Peyer's patch (tissue), 4 donors: ENCODE measurements at regions not wholly inside any gene's neighbourhood (a gene's known extent, or its start where the extent isn't known, plus 50 kb on each side); places are given as distances from the start of the nearest gene placed in this dataset.

Source experiments
- DNase-seq, 3 donors: peaks; one replicate each; pipeline ENCODE4 v3.0.0-alpha.2; 2017 to 2019
- H3K27ac ChIP-seq, 4 donors: fragments of 200-600 bp; sonication (generic); one replicate each; pipeline ENCODE4 v1.5.1; 2016 to 2019
- H3K27me3 ChIP-seq, 2 donors: fragments of 200-600 bp; sonication (generic); one replicate each; pipeline ENCODE4 v1.5.1; 2019
- H3K36me3 ChIP-seq, 3 donors: fragments of 200-600 bp; sonication (generic); one replicate each; pipeline ENCODE4 v1.5.1; 2016 to 2019
- H3K4me1 ChIP-seq, 4 donors: fragments of 200-600 bp; sonication (generic); one replicate each; pipeline ENCODE4 v1.5.1; 2016 to 2019
- H3K4me3 ChIP-seq, 4 donors: fragments of 200-600 bp; sonication (generic); 1 replicate in 3 of 4; 2 replicates in 1 of 4; pipeline ENCODE4 v1.5.1; 2016 to 2019; ENCODE audit warnings: mild to moderate bottlenecking in 1 of 4
- H3K9me3 ChIP-seq, 4 donors: fragments of 200-600 bp; sonication (generic); one replicate each; pipeline ENCODE4 v1.5.1; 2016 to 2019; ENCODE audit warnings: mild to moderate bottlenecking in 1 of 4
- POLR2A ChIP-seq, 2 donors: fragments of 450-650 bp; IDR thresholded peaks; one replicate each; pipeline ENCODE4 v1.5.1; 2017; ENCODE audit warnings: antibody characterized with exemption in 2 of 2, mild to moderate bottlenecking in 2 of 2, moderate library complexity in 2 of 2
- TF ChIP-seq, protein P1 (sequence below), 6 experiments: fragments of 450-650 bp in 4 of 6; fragments of 200-600 bp in 2 of 6; sonication (generic) in 1 of 6; IDR thresholded peaks; one replicate each; pipeline ENCODE4 v1.5.1; 2017 to 2019; ENCODE audit warnings: antibody characterized with exemption in 6 of 6, mild to moderate bottlenecking in 3 of 6, moderate library complexity in 1 of 6

DNA sequence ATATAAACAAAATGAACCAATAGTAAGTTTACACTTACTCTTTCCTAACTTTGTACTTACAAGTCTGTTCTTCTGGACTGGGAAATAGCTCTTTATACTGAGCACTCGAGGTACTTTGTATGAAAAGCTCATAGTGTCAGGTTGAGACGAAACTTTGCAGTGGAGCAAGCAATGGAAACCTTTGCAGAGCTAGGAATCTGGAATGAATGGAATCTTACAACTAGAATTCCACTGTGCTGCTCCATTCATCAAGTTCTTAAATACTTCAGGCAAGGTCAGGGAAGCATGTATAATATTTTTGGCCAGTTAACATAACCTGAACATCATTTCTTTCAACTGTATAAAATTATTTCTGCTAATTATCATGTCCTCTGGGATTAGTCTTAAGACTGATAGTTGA, 1327.5 kb upstream of the FLRT2 start:
- Histone ChIP-seq H3K27ac (no peak overlapping the region), H3K36me3 (no peaks in the 10 kb centered on the region), H3K27me3 (no peaks in the 10 kb centered on the region), H3K9me3 (no peaks in the 10 kb centered on the region), H3K4me3 (no peak overlapping the region), H3K4me1 (no peaks in the 10 kb centered on the region)
- no peak for DNase-seq
- TF ChIP-seq POLR2A (IDR thresholded peaks at IDR 0.05): no peak
- TF ChIP-seq, protein P1, sequence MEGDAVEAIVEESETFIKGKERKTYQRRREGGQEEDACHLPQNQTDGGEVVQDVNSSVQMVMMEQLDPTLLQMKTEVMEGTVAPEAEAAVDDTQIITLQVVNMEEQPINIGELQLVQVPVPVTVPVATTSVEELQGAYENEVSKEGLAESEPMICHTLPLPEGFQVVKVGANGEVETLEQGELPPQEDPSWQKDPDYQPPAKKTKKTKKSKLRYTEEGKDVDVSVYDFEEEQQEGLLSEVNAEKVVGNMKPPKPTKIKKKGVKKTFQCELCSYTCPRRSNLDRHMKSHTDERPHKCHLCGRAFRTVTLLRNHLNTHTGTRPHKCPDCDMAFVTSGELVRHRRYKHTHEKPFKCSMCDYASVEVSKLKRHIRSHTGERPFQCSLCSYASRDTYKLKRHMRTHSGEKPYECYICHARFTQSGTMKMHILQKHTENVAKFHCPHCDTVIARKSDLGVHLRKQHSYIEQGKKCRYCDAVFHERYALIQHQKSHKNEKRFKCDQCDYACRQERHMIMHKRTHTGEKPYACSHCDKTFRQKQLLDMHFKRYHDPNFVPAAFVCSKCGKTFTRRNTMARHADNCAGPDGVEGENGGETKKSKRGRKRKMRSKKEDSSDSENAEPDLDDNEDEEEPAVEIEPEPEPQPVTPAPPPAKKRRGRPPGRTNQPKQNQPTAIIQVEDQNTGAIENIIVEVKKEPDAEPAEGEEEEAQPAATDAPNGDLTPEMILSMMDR (IDR thresholded peaks at IDR 0.05): no peak

DNA sequence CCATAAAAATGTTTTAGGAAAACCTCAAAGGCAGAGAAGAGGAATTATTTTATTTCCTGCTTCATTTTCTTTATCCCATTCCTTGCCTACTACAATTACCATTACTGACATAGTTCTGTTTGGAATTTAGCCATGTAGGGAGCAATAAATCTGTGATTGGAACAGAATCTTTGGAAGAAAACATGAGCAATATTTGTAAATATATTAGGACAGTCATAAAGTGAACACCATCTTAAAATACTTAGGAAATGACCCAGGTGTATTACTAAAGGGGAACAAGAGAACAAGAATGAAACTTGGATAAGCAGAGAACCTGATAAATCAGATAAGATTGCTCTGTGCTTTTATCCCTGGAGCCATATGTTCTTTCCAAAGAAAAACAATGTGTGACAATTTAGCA, 1326.0 kb upstream of the FLRT2 start:
- no peak for TF ChIP-seq POLR2A (IDR thresholded peaks at IDR 0.05)
- TF ChIP-seq, protein P1 (IDR thresholded peaks at IDR 0.05): no peak
- DNase-seq: no peak
- no peaks in the 10 kb centered on the region for H3K36me3 ChIP-seq

DNA sequence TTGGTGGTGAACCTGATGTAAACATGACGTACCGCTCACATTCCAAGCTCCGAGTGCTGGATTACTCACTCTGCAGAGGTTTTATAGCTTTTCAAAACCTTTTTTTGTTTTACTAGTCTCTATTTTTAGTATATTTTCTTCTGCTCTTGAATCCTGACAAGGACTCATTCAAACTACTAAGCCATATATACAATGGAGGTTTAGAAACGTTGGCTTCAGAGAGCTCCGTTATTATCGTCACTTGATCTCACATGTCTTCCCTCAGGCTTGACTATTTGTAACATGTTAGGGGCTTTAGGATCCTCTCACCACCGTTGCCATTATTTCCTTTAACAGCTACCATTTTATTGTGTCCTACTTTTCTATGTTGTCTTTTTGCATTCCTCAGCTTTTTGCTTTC, 1321.5 kb upstream of the FLRT2 start:
- Histone ChIP-seq H3K4me3 (no peak overlapping the region), H3K27me3 (no peaks in the 10 kb centered on the region), H3K9me3 (no peaks in the 10 kb centered on the region), H3K36me3 (no peaks in the 10 kb centered on the region), H3K4me1 (no peaks in the 10 kb centered on the region), H3K27ac (no peak overlapping the region)
- no peak for DNase-seq
- no peak for TF ChIP-seq POLR2A (IDR thresholded peaks at IDR 0.05)
- TF ChIP-seq, protein P1 (IDR thresholded peaks at IDR 0.05): no peak

More for the DNA sequence above, 1326.0 kb upstream of the FLRT2 start:
- no peak overlapping the region for H3K4me3 ChIP-seq
- H3K27ac ChIP-seq: no peak overlapping the region
- H3K4me1 ChIP-seq: no peaks in the 10 kb centered on the region
- no peaks in the 10 kb centered on the region for H3K9me3 ChIP-seq
- H3K27me3 ChIP-seq: no peaks in the 10 kb centered on the region

DNA sequence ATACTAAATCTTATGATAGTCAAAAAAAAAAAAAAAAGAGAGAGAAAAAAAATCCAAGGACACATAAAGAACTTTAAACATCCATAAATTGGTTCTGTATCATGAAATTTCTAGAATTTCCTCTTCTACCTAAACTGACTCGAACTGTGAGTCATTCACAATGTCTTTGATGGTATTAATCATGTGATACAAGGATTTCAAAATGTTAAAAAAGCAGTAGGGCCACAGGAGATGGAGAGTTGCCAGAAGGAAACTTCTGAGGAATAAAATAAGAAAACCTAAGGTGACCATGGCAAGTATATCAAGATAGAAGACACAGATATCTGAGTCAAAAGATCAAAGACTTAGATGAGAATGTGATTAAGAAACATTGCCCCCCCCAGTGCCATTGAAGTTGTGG, 1320.9 kb upstream of the FLRT2 start:
- Histone ChIP-seq H3K4me1 (no peaks in the 10 kb centered on the region), H3K4me3 (no peak overlapping the region), H3K9me3 (no peaks in the 10 kb centered on the region), H3K27me3 (no peaks in the 10 kb centered on the region), H3K36me3 (no peaks in the 10 kb centered on the region), H3K27ac (no peak overlapping the region)
- DNase-seq: no peak
- TF ChIP-seq, protein P1 (IDR thresholded peaks at IDR 0.05): no peak
- no peak for TF ChIP-seq POLR2A (IDR thresholded peaks at IDR 0.05)

DNA sequence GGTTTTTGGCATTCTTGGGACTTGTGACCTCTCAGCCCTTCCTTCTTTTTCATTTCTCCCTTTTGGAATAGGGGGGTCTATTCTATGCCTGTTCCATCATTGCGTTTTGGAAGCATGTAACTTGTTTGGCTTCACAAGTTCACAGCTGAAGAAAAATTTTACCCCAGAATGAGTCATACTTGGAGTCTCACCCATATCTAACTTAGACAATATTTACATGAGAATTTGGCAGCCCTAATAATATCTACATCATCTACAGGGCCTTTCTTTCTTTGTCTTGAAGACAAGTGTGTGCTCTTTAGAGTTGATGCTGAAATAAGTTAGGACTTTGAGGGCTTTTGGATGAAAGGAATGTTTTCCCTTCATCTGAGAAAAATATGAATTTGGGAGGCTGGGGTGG, 1312.9 kb upstream of the FLRT2 start:
- Histone ChIP-seq H3K27me3 (no peaks in the 10 kb centered on the region), H3K27ac (no peak overlapping the region), H3K4me1 (no peaks in the 10 kb centered on the region), H3K4me3 (no peak overlapping the region), H3K9me3 (no peaks in the 10 kb centered on the region), H3K36me3 (no peaks in the 10 kb centered on the region)
- no peak for DNase-seq
- no peak for TF ChIP-seq POLR2A (IDR thresholded peaks at IDR 0.05)
- TF ChIP-seq, protein P1 (IDR thresholded peaks at IDR 0.05): no peak

DNA sequence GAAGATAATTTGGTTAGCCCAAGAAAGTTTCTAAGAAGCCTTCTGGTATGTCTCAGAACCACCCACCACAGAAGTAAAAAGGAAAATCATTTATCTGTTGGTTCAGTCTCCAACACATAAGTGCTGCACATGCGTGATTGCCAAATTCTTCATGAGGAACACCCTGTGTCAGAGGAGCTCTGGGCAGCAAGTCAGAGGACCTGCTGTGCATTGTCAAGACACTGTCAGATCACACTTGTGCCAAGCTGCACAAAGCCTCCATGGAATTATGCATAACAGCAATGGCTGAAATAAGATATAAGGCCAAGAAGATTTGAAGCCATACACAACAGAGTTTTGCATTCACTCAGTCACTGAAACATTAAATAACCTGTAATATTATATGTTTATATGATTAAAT, 1304.7 kb upstream of the FLRT2 start:
- Histone ChIP-seq H3K4me1 (no peaks in the 10 kb centered on the region), H3K27ac (no peak overlapping the region), H3K4me3 (no peak overlapping the region), H3K27me3 (no peaks in the 10 kb centered on the region), H3K9me3 (no peaks in the 10 kb centered on the region), H3K36me3 (no peaks in the 10 kb centered on the region)
- TF ChIP-seq POLR2A (IDR thresholded peaks at IDR 0.05): no peak
- TF ChIP-seq, protein P1 (IDR thresholded peaks at IDR 0.05): no peak
- DNase-seq: no peak
